OCI-LY7 (cell line): ENCODE measurements at regions not wholly inside any gene's neighbourhood (a gene's known extent, or its start where the extent isn't known, plus 50 kb on each side); places are given as distances from the start of the nearest gene placed in this dataset.

Experiments used
- EZH2phosphoT487 ChIP-seq: fragments of 200-600 bp; sonication (generic); IDR thresholded peaks from 2 replicates; pipeline ENCODE4 v1.6.1; 2018; ENCODE audit warnings: low read depth, borderline replicate concordance, mild to moderate bottlenecking, mixed run types, antibody characterized with exemption, low read length, moderate library complexity, mixed read lengths
- TF ChIP-seq, protein P1 (sequence below): fragments of 200-600 bp; sonication (generic); conservative IDR thresholded peaks from 2 replicates; pipeline ENCODE4 v1.5.1; 2014; ENCODE audit warnings: mild to moderate bottlenecking, antibody characterized with exemption, low read length, moderate library complexity, mixed read lengths

GRCh38 chr1:99207216-99207615, 57.1 kb upstream of the PLPPR4 start:
- TF ChIP-seq, protein P1, sequence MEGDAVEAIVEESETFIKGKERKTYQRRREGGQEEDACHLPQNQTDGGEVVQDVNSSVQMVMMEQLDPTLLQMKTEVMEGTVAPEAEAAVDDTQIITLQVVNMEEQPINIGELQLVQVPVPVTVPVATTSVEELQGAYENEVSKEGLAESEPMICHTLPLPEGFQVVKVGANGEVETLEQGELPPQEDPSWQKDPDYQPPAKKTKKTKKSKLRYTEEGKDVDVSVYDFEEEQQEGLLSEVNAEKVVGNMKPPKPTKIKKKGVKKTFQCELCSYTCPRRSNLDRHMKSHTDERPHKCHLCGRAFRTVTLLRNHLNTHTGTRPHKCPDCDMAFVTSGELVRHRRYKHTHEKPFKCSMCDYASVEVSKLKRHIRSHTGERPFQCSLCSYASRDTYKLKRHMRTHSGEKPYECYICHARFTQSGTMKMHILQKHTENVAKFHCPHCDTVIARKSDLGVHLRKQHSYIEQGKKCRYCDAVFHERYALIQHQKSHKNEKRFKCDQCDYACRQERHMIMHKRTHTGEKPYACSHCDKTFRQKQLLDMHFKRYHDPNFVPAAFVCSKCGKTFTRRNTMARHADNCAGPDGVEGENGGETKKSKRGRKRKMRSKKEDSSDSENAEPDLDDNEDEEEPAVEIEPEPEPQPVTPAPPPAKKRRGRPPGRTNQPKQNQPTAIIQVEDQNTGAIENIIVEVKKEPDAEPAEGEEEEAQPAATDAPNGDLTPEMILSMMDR, result no peak
- no peak for TF ChIP-seq EZH2phosphoT487
